Muscle layer of duodenum (tissue), 2 donors: ENCODE measurements at regions not wholly inside any gene's neighbourhood (a gene's known extent, or its start where the extent isn't known, plus 50 kb on each side); places are given as distances from the start of the nearest gene placed in this dataset.
"Not testable (repeated sequence)": the region's sequence is repeated elsewhere in the genome, so short reads cannot be mapped to it uniquely, and the experiment has no call there.

Source experiments
- H3K27ac ChIP-seq: one replicate; pipeline ENCODE4 v1.7.0; 2013; ENCODE audit warnings: mild to moderate bottlenecking, low read length
- H3K27me3 ChIP-seq: one replicate; pipeline ENCODE4 v1.7.0; 2013; ENCODE audit warnings: low read depth, mild to moderate bottlenecking, control low read depth, low read length
- H3K36me3 ChIP-seq, 2 donors: one replicate each; pipeline ENCODE4 v1.7.0; 2013; ENCODE audit warnings: low read length in 2 of 2, control low read depth in 1 of 2, mild to moderate bottlenecking in 1 of 2; ENCODE audit not compliant: insufficient read depth in 2 of 2, control insufficient read depth in 1 of 2
- H3K4me1 ChIP-seq, 2 donors: one replicate each; pipeline ENCODE4 v1.7.0; 2013; ENCODE audit warnings: low read length in 2 of 2, mild to moderate bottlenecking in 2 of 2, control low read depth in 1 of 2, moderate library complexity in 1 of 2; ENCODE audit not compliant: insufficient read depth in 2 of 2, control insufficient read depth in 1 of 2
- H3K4me3 ChIP-seq, 2 donors: one replicate each; pipeline ENCODE4 v1.7.0; 2013; ENCODE audit warnings: low read length in 2 of 2, low read depth in 1 of 2, mild to moderate bottlenecking in 1 of 2
- H3K9me3 ChIP-seq, 2 donors: one replicate each; pipeline ENCODE4 v1.7.0; 2013; ENCODE audit warnings: low read length in 2 of 2, control low read depth in 1 of 2, mild to moderate bottlenecking in 1 of 2; ENCODE audit not compliant: control insufficient read depth in 1 of 2
- donor health status: healthy.

DNA sequence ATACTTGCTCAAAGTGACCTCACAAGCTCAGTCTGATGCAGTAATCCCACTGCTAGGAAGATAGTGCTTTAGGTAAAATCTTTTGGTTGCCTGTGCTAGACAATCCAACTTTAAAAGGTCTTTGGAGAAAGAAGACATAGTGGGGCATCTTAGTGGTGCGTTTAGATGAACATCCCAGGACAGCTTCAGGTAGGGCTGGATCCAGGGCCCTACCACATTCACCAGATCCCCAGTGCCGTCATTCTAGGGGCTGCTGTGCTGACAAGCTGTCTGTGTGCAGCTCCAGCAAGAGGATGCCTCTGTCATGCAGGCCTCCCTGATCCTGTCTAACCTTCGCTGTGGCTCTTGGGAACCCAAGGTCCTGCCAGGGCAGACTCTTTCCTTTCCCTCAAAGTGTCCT is 100.7 kb upstream of the EIF5 start:
- H3K4me1 ChIP-seq: no peaks in the 10 kb centered on the region
- H3K36me3 ChIP-seq: no peaks in the 10 kb centered on the region
- no peaks in the 10 kb centered on the region for H3K27me3 ChIP-seq
- H3K9me3 ChIP-seq: no peaks in the 10 kb centered on the region
- no peak overlapping the region for H3K27ac ChIP-seq
- H3K4me3 ChIP-seq: no peak overlapping the region

DNA sequence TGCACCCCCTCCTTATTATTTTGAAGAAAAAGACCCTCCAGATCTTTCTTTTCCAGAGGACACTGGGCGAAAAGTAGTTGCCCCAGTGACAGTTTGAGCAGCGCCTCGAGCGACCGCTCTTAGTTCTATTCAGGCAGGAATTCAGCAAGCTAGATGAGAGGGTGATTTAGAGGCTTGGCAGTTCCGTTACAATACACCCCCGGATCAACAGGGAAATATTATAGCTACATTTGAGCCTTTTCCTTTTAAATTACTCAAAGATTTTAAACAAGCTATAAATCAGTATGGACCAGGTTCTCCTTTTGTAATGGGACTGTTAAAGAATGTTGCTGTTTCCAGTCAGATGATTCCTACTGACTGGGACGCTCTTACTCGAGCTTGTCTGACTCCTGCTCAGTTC is 99.2 kb upstream of the EIF5 start:
- not testable (repeated sequence) for H3K27me3 ChIP-seq, H3K9me3 ChIP-seq, H3K4me1 ChIP-seq, H3K36me3 ChIP-seq, H3K27ac ChIP-seq, H3K4me3 ChIP-seq

DNA sequence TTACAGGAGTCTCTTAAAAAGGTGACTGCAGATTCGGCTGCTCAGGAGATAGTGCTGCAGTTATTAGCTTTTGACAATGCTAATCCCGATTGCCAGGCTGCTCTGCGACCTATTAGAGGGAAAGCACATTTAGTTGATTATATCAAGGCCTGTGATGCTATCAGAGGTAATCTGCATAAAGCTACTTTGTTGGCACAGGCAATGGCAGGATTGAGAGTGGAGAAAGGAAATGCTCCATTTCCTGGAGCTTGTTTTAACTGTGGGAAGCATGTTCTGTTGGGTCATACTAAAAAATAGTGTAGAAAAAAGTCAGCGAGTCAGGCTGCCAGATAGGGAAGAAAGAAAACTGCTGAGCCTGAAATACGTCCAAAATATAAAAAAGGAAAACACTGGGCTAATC is 98.5 kb upstream of the EIF5 start:
- H3K4me3 ChIP-seq, H3K9me3 ChIP-seq, H3K27ac ChIP-seq, H3K4me1 ChIP-seq, H3K27me3 ChIP-seq, H3K36me3 ChIP-seq: not testable (repeated sequence)

DNA sequence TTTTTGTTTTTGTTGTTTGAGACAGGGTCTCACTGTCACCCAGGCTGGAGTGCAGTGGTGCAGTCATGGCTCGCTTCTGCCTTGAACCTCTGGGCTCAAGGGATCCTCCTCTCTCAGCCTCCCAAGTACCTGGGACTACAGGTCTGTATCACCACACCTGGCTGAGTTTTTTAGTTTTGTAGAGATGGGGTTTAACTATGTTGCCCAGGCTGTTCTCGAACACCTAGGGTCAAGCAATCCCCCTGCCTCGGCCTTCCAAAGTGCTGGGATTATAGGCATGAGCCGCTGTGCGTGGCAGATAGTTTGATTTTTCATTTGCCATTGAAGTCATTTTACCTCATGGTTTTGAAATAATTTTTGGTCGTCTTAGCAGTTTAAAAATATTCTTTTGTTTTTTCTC is 94.3 kb upstream of the EIF5 start:
- Histone ChIP-seq H3K27ac (no peak overlapping the region), H3K27me3 (no peaks in the 10 kb centered on the region), H3K4me3 (no peak overlapping the region), H3K36me3 (no peaks in the 10 kb centered on the region), H3K9me3 (peaks cover 0 to 8% of the 10 kb centered on the region in 2 donors), H3K4me1 (no peaks in the 10 kb centered on the region)

DNA sequence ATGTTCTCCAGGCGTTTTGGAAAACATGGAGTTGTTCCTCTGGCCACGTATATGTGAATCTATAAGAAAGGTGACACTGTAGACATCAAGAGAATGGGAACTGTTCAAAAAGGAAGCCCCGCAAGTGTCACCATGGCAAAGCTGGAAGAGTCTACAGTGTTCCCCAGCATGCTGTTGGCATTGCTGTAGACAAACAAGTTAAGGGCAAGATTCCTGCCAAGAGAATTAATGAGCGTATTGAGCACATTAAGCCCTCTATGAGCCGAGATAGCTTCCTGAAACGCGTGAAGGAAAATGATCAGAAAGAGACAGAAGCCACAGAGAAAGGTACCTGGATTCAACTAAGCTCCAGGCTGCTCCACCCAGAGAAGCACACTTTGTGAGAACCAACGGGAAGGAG is 92.5 kb upstream of the EIF5 start:
- Histone ChIP-seq H3K9me3 (peaks cover 0 to 8% of the 10 kb centered on the region in 2 donors), H3K27me3 (no peaks in the 10 kb centered on the region), H3K36me3 (no peaks in the 10 kb centered on the region), H3K27ac (no peak overlapping the region), H3K4me3 (no peak overlapping the region), H3K4me1 (no peaks in the 10 kb centered on the region)

DNA sequence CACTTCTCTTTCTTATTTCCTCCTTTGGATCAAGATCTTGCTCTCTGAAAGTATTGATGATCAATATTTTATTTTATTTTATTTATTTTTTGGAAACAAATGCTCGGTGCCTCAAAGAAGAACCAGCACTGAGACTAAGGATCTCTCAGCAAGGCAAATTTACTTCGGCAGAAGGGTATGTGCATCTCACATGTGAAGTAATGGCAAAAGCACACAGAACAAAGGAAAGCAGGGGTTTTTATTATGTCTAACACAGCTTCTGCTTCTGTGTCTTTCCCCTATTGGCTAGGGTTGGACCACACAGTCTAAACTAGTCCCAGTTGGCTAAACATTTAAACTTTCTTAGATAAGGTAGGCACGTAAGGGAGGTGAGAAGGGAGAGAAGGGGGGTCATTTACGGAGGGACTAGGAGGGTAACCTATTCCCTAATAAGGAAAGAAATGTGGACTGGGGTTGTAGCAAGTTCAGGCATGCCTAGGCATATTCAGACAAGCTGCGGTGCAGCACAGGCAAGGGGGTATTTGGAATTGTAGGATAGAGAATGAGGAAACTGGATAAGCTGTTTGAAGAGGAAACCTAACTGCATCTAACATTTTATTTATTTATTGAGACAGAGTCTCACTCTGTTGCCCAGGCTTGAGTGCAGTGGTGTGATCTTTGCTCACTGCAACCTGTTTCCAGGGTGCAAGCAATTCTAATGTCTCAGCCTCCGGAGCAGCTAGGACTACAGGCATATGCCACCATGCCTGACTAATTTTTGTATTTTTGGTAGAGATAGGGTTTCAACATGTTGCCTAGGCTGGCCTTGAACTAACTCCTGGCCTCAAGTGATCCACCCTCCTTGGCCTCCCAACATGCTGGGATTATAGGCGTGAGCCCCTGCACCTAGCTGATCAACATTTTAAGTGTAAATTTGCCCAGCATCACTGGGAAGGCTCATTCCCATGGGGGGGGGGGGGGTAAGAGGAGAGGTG is 90.0 kb upstream of the EIF5 start:
- H3K4me3 ChIP-seq: no peak overlapping the region
- no peaks in the 10 kb centered on the region for H3K27me3 ChIP-seq
- peaks cover 0 to 3% of the 10 kb centered on the region in 2 donors for H3K9me3 ChIP-seq
- H3K4me1 ChIP-seq: no peaks in the 10 kb centered on the region
- no peak overlapping the region for H3K27ac ChIP-seq
- H3K36me3 ChIP-seq: no peaks in the 10 kb centered on the region

DNA sequence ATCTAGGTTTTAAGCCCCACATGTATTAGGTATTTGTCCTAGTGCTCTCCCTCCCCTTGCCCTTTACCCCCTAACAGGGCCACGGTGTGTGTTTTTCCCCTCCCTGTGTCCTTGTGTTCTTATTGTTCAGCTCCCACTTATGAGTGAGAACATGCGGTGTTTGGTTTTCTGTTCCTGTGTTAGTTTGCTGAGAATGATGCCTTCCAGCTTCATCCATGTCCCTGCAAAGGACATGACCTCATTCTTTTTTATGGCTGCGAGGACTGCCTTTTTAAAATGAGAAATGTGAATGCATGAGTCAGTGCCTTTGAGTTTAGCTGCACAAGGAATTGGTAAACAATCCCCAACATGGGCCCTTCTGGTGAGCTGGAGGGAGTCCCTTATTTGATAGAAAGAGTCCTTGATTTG is 88.4 kb upstream of the EIF5 start:
- not testable (repeated sequence) for H3K4me3 ChIP-seq, H3K27me3 ChIP-seq, H3K27ac ChIP-seq

DNA sequence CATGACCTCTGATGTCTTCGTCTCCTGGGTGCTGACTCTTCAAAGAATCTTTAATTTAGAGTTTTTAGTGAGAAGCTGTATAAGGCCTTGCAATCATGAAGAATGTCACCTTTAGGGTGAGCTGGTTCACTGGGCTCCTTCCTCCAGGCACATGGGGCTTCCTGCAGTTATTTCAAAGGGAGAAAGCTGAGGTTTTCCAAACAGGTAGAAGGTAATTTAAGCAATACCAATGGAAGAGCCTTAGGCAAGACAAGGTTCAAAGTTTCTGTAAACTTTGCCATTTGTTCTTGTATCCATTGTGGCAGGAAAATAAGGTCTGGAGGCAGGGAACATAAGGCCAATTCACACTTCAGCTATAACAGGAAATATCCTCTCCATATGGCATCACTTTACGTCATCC is 88.0 kb upstream of the EIF5 start:
- H3K4me1 ChIP-seq: no peaks in the 10 kb centered on the region
- H3K9me3 ChIP-seq: no peaks in the 10 kb centered on the region
- H3K27ac ChIP-seq: no peak overlapping the region
- H3K27me3 ChIP-seq: no peaks in the 10 kb centered on the region
- H3K36me3 ChIP-seq: no peaks in the 10 kb centered on the region
- H3K4me3 ChIP-seq: no peak overlapping the region

More for the DNA sequence above, 88.4 kb upstream of the EIF5 start:
- H3K36me3 ChIP-seq, H3K9me3 ChIP-seq, H3K4me1 ChIP-seq: not testable (repeated sequence)

DNA sequence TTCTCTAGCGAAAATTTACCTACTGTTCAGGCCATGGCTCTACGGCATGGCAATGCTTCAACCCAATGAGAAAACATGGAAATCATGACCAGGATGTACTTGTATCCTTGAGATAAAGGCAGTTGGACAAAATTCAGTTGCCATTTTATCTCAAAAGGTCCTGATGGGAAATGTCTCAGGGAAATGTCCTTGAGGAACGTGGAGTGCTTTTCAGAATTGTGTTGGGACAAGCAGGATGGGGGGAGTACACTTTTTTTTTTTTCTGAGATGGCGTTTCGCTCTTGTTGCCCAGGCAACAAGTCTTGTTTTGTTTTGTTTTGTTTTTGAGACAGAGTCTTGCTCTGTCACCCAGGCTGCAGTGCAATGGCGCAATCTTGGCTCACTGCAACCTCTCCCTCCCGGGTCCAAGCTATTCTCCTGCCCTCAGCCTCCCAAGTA is 86.8 kb upstream of the EIF5 start:
- no peaks in the 10 kb centered on the region for H3K27me3 ChIP-seq
- no peak overlapping the region for H3K4me3 ChIP-seq
- H3K36me3 ChIP-seq: no peaks in the 10 kb centered on the region
- H3K9me3 ChIP-seq: peaks cover 0 to 4% of the 10 kb centered on the region in 2 donors
- no peak overlapping the region for H3K27ac ChIP-seq
- H3K4me1 ChIP-seq: no peaks in the 10 kb centered on the region

DNA sequence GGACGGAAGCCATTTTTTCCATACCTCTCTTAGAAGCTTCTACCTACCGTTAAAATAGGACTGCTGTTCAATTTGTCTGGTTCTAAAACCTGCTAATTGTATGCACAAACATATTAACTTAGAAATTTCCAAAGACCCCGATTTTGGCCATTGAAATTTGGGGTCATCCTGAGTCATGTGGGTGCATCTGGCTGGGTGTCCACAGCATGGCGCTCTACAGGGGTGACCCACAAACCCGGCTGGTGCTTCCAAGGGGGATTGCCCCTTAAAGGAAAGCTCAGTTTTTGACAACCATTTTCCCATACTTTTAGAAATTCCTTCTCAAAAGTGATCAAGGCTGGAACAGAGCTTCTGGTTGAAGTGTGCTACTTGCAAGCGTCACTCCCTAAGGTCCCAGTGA is 83.9 kb upstream of the EIF5 start:
- no peaks in the 10 kb centered on the region for H3K36me3 ChIP-seq
- H3K9me3 ChIP-seq: peaks cover 0 to 5% of the 10 kb centered on the region in 2 donors
- no peaks in the 10 kb centered on the region for H3K4me1 ChIP-seq
- H3K27ac ChIP-seq: no peak overlapping the region
- H3K27me3 ChIP-seq: no peaks in the 10 kb centered on the region
- H3K4me3 ChIP-seq: no peak overlapping the region

DNA sequence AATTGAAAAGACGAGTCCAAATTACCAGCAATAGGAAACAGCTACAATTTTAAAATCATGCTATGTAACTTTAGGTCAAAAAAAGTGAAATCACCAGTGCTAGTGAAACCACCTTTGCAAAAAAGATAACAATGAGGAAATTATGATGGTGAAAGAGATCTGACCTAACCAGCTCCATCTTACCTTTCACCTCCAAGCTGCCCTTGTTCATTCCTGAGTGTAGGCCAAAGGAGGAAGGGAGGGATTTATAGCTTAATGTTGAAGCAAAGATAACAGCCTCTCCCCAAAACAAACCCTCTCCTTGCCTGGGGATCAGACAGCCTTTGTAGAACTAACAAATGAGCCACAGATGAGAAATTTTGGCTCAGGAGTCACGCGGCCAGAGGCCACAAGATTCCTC is 83.2 kb upstream of the EIF5 start:
- peaks cover 0 to 5% of the 10 kb centered on the region in 2 donors for H3K9me3 ChIP-seq
- H3K27ac ChIP-seq: no peak overlapping the region
- no peaks in the 10 kb centered on the region for H3K4me1 ChIP-seq
- H3K36me3 ChIP-seq: no peaks in the 10 kb centered on the region
- H3K4me3 ChIP-seq: no peak overlapping the region
- no peaks in the 10 kb centered on the region for H3K27me3 ChIP-seq

DNA sequence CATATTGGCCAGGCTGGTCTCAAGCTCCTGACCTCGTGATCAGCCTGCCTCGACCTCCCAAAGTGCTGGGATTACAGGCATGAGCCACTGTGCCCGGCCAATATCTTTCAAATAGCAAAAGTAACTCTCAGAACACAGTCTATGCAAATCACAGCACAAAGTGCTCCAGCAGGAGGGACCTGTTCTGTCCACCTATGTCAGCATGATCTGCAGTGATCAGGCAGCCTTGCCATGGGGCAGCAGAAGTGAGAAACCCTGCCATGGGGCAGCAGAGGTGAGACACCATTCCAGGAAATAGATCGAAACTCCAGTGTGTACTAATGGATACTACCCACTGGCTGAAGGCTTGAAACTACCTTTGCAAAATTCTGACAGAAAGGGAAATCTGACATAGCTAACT is 78.5 kb upstream of the EIF5 start:
- peaks cover 0 to 5% of the 10 kb centered on the region in 2 donors for H3K9me3 ChIP-seq
- H3K27me3 ChIP-seq: no peaks in the 10 kb centered on the region
- no peaks in the 10 kb centered on the region for H3K4me1 ChIP-seq
- H3K36me3 ChIP-seq: no peaks in the 10 kb centered on the region
- no peak overlapping the region for H3K4me3 ChIP-seq
- H3K27ac ChIP-seq: no peak overlapping the region
